ENCODE measurements at regions not wholly inside any gene's neighbourhood (a gene's known extent, or its start where the extent isn't known, plus 50 kb on each side); places are given as distances from the start of the nearest gene placed in this dataset.
"Not testable (repeated sequence)": the region's sequence is repeated elsewhere in the genome, so short reads cannot be mapped to it uniquely, and the experiment has no call there.

DNA sequence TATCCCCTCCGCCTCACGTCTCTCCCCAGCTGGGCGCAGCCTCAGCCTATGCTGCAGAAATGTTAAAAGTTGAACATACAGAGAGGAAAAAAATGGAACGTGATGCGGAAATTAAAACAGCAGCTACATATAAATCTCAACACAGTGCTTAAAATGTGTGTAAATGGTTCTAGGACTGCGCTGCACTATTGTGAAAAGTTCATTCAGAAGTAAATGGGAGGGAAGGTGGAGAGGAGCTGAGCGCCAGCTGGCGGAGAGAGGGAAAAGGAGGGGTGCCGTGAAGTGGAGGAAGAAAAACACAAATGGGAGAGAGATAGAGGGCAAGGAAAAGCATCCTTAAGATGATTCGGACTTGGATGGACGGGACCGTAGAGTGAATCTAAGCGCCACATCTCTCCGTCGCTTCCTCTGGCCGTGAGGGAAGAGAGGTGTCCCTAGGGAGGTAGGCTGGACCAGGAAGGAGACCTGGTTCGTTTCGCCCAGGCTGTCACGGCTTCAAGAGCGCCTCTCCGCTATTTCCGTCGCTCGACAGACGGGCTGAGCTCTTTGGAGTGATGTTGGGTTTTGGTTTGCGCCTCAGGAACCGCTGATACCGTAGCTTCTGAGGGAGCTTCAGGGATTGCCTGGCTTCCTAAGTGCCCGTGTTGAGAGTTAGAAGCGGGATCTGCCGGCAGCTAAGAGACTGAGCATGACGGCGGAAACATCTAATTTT lies 113.7 kb downstream of the TRIM27 start:
- no peak for DNase-seq

DNA sequence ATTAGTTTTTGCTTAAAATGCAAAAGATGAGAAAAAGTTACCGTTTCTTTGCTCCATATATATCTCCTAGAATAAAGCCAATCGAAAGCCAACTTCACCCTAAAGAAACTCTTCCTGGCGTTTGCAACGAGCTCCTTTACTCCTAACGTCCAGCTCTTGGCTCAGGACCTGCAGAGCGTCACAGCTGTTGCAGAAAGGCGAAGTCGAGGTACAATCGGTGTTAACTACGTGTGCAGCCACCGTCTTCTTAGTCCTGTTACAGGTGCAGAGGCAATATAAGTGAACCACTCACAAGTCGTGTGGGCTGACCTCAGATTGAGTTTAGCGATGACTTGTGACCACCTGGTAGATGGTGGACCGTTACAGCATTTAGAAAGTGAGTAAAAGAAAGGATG lies 113.1 kb downstream of the TRIM27 start:
- DNase-seq, result no peak

DNA sequence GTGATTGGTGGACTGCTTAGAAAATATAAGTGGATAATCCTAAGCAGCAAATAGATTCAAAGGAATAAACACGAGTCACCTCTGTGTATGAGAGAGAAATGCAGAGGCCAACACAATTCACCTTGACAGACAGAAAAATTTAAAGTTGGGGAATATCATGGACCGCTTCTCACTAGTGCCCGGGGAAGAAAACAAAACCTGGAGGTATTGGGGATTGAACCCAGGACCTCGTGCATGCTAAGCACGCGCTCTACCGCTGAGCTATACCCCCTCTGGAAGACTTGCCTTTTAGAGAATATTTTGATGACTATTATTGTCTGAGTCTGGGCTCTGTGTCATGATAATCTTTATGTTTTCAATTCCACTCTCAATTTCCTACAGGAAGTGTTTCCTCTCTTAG lies 111.9 kb downstream of the TRIM27 start:
- DNase-seq, result no peak

DNA sequence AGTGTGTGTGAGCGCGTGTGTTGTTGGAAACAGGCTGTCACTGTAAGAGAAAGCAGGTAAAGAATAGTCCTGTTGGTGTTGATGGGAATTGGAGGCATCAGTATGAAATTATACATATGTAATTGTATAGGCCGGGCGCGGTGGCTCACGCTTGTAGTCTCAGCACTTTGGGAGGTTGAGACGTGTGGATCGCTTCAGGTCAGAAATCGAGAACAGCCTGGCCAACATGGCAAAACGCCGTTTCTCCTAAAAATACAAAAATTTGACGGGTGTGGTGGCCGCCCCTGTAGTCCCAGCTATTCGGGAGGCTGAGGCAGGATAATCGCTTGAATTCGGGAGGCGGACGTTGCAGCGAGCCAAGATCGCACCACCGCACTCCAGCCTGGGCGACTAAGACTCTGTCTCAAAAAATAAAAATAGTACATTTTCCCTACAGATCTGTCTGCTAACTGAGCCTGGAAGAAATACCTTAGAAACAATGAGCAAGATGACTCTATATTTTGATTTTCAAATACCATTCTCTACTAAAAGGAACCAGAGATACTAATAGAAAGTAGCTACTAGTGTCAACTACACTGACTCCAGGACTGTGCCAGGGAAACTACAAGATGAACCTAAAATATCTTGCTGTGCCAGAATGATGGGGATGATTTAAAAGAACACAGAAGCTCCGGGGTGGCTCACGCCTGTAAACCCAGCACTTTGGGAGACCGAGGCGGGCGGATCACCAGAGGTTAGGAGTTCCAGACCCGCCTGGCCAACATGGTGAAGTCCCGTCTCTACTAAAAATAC lies 110.8 kb downstream of the TRIM27 start:
- no peak for DNase-seq

DNA sequence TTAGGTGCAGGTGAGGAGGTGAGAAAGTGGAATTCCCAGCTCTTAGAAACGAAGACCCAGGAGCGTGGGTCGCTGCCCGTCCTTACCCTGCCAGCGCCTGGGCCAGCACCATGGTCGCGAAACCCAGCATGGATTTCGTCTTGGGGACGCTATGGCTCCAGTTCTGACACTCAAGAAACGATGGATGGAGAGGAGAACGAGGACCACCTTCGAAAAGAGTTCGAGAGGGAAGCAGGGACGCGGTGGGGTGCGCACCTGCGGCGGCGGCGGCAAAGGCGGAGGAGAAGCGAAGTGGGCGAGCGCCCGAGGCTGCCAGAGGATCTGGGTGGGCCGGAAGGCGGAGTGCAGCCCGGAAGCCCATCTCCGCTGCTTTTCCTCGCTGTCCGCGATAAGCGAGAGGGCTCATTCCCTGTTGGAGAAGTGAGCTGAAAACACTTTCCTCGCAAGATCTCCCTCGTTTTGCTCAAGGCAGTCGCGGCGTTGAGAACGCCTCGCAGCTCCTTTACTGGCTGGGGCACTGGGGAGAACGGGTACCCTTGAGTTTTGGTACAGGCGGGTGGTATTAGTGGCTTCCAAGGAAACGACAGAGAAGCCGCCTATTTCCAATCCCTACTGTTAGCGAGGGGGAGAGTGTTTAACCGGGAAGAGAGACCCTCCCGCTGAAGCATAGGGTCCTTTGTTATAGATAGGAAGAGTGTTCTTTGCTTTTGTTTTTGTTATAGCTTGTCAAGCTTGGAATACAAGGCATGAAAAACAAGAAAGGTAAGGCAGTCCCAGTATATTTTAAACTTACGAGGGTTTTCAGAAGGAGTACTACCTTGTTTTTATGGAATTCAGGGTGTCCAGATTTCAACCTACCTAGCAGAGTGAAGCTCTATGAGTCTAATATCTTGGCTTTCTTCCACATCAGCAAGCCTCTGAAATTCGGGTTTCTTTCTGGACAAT lies 109.5 kb downstream of the TRIM27 start:
- no peak for DNase-seq

DNA sequence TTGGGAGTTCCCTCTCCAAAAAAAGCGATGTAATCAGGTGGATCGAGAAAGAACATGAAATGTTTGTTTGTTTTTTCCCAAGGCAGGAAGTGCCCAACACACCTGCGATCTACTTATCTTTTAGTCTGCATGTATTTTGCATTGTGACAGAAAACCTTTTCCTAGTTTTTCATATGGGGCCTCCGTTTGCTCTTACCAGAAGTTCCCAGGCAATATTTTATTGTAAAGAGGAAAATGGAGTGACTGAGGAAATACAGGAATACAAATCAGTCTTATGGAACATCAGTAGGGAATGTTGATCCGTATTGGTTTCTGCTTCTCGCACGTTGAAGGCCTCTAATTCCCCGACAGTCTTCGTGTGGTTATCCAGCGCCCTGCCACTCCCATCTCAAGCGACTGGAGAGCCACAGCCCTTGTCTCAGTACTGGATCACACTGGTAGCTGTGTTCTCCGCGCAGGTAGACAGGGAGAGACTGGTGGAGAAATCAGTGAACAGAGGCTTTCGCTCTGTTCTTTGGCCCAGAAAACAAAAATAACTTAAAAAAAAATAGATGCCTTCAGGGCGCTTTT lies 107.4 kb downstream of the TRIM27 start:
- no peak for DNase-seq

DNA sequence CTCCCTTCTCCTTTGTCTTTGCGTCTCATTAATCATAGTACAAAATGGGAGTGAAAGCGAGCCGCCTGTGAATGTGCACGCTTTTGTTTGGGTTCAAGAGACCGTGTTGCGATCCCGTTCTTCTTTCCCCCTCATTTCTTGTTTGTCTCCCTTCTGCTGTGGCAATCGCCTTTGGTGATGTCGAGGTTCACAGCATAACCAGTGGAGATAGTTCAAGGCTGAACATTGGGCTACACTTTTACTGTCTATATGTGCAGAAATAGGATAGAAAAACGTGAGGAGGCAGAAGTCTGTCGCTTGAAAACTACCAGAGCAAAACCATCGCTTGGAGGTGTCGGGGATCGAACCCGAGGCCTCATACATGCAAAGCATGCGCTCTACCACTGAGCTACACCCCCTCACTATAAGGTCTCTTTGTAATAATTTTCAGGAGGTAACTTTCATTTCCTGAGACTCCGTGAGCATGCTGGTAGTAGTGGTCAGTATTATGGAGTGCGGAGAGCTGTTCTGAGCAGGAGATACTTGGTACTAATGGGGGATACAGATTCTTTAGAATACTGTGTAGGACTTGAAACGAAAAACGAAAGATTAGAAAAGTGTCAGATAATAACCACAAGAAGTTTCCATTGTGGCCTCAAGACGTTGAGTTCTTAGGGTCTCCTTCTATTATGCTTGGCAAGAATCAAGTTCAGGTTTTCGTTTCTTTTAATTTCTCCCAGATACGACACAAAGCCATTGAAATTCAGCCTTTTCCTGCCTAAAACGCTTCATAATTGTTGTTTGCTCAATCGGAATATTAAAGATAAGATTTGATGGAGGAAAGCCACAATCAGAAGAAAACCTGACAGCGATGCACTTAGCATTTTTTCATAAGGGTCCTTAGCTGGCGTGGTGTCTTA lies 106.6 kb downstream of the TRIM27 start:
- DNase-seq, result no peak

GRCh38 chr6:28817808-28818145 lies 106.0 kb downstream of the TRIM27 start:
- DNase-seq, result no peak

GRCh38 chr6:28824793-28825731 lies 98.7 kb downstream of the TRIM27 start:
- no peak for DNase-seq

DNA sequence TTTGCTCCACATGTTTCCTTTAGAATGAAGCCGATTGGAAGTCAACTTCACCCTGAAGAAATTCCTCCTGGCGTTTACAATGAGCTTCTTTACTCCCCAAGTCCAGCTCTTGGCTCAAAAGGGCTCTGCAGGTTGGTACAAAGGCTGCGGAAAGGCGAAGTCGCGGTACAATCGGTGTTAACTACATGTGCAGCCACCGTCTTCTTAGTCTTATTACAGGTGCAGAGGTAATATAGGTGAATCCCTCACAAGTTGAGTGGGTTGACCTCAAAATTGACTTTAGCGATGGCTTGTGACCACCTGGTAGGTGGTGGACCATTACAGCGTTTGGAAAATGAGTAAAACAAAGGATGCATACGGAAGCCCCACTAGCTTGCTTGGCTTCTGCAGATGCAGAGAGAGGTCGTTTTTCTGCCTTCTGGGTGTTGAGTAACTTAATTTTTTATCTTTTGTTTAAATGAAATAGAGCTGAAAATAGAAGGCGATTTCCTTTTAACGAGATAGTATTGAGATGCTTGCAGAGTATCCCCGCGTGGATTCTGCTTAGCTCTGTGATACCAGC lies 98.0 kb downstream of the TRIM27 start:
- DNase-seq, result no peak

GRCh38 chr6:28831683-28832082 lies 92.1 kb downstream of the TRIM27 start:
- DNase-seq, result not testable (repeated sequence)

DNA sequence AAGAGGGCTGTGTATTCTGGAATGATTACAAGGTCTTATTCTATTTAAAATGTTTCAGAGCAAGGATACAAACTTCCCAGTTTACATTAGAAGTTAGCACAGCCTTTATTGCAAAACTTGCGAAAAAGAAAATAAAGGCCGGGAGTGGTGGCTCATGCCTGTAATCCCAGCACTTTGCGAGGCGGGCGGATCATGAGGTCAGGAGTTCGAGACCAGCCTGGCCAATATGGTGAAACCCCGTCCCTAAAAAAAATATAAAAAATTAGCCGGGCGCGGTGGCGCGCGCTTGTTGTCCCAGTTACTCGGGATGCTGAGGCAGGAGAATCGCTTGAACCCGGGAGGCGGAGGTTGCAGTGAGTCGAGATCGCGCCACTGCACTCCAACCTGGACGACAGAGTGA lies 87.1 kb downstream of the TRIM27 start:
- DNase-seq, result not testable (repeated sequence)

GRCh38 chr6:28838289-28838633 lies 85.5 kb downstream of the TRIM27 start:
- peak; percentile 79 for DNase-seq

DNA sequence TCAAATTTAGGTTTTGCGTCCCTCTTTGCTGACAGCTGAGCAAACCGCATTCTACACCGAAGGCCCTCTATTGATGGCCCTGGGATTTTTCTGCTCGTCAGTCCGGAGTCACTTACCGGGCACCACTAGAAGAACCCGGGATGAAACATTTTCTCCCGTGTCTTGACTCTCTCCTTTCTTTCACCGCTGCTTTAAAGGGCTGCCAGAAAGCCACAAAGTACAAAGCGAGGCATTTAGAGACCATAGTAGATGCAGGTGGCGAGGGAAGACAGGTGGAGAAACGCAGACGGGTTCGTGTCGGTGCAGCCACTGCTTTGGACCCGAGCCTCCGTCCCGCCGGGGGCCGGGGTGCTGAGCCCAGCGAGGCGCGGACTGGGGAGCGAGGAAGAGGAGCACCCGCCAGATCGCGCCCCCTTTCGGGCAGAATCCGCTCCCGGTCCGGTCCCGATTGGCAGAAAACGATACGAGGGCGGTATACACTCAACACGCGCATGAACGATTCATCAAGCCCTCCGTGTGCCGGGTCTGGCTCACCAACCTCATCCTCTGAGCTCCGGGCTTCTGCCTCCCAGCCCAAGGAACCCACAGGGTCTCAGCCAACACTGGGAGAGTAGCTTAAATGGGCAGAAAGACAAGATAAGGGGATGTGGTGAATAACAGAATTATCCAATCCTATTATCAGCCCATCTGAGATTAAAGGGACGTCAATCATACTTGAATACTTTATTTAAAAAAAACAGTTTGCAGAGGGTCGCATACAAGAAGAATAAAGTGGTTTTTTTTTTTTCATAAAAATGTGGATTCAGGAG lies 84.9 kb downstream of the TRIM27 start:
- DNase-seq, result peak; percentile 87

GRCh38 chr6:28839443-28840120 lies 84.2 kb downstream of the TRIM27 start:
- DNase-seq, result no peak

- no peak for DNase-seq
These were observed 82.5 kb downstream of the TRIM27 start for GRCh38 chr6:28841290-28841689.

GRCh38 chr6:28848756-28849155 lies 75.0 kb downstream of the TRIM27 start:
- DNase-seq, result not testable (repeated sequence)

Measured in right hindlimb (tissue), 1 donor.